Mammary epithelial cell (primary cell): ENCODE measurements at regions not wholly inside any gene's neighbourhood (a gene's known extent, or its start where the extent isn't known, plus 50 kb on each side); places are given as distances from the start of the nearest gene placed in this dataset.

Experiments
- CTCF ChIP-seq, 2 donors: IDR thresholded peaks in 1 of 2; conservative IDR thresholded peaks in 1 of 2; 2 replicates each; pipeline ENCODE4 v1.5.1; 2011 to 2012; ENCODE audit warnings: inconsistent platforms in 2 of 2, low read length in 2 of 2, mild to moderate bottlenecking in 2 of 2, control low read depth in 1 of 2, low read depth in 1 of 2; ENCODE audit not compliant: insufficient read depth in 1 of 2; ENCODE audit errors: extremely low read depth in 1 of 2
- EZH2 ChIP-seq: IDR thresholded peaks from 2 replicates; pipeline ENCODE4 v1.6.1; 2012; ENCODE audit warnings: low read length, inconsistent platforms, borderline replicate concordance

- no peak for TF ChIP-seq EZH2
- no peak for TF ChIP-seq CTCF (conservative IDR thresholded peaks at IDR 0.05 in 1 of 2, IDR thresholded peaks at IDR 0.05 in 1 of 2; ENCODE audit: extremely low read depth in 1 of 2, insufficient read depth in 1 of 2, low read depth in 1 of 2, low read length in 2 of 2)
Observed at GRCh38 chr2:74081030-74081762, 66.5 kb downstream of the BOLA3 start.
